Fibroblast of the conjunctiva (primary cell): ENCODE measurements at regions not wholly inside any gene's neighbourhood (a gene's known extent, or its start where the extent isn't known, plus 50 kb on each side); places are given as distances from the start of the nearest gene placed in this dataset.
"Not testable (repeated sequence)": the region's sequence is repeated elsewhere in the genome, so short reads cannot be mapped to it uniquely, and the experiment has no call there.

Experiments
- DNase-seq: peaks from one replicate; pipeline ENCODE4 v3.0.0-alpha.2; 2010; ENCODE audit warnings: low read depth

- DNase-seq, result not testable (repeated sequence)
These were observed 108.9 kb downstream of the SRGAP2 start for GRCh38 chr1:206312274-206312665.

- not testable (repeated sequence) for DNase-seq
These were observed 111.8 kb downstream of the SRGAP2 start for GRCh38 chr1:206314951-206315636.

- DNase-seq, result not testable (repeated sequence)
These were observed 113.6 kb downstream of the SRGAP2 start for GRCh38 chr1:206316901-206317300.

GRCh38 chr1:206317878-206318514 is 114.7 kb downstream of the SRGAP2 start:
- not testable (repeated sequence) for DNase-seq

- DNase-seq, result not testable (repeated sequence)
These were observed 116.9 kb downstream of the SRGAP2 start for GRCh38 chr1:206320227-206320626.

- not testable (repeated sequence) for DNase-seq
These were observed 123.0 kb downstream of the SRGAP2 start for GRCh38 chr1:206326159-206326939.

- DNase-seq, result not testable (repeated sequence)
These were observed 128.3 kb downstream of the SRGAP2 start for GRCh38 chr1:206331597-206331996.

- DNase-seq, result not testable (repeated sequence)
These were observed 130.0 kb downstream of the SRGAP2 start for GRCh38 chr1:206333316-206333715.

- DNase-seq, result not testable (repeated sequence)
These were observed 130.6 kb downstream of the SRGAP2 start for GRCh38 chr1:206333897-206334296.

GRCh38 chr1:206334481-206334880 is 131.1 kb downstream of the SRGAP2 start:
- DNase-seq, result not testable (repeated sequence)

- not testable (repeated sequence) for DNase-seq
These were observed 131.8 kb downstream of the SRGAP2 start for GRCh38 chr1:206335162-206335561.

GRCh38 chr1:206335875-206336846 is 132.8 kb downstream of the SRGAP2 start:
- not testable (repeated sequence) for DNase-seq

- DNase-seq, result not testable (repeated sequence)
These were observed 133.3 kb upstream of the IKBKE start for GRCh38 chr1:206337024-206337423.

GRCh38 chr1:206350493-206351275 is 119.6 kb upstream of the IKBKE start:
- DNase-seq, result not testable (repeated sequence)

GRCh38 chr1:206351276-206352052 is 118.8 kb upstream of the IKBKE start:
- not testable (repeated sequence) for DNase-seq

- DNase-seq, result not testable (repeated sequence)
These were observed 114.0 kb upstream of the IKBKE start for GRCh38 chr1:206356310-206356709.

- not testable (repeated sequence) for DNase-seq
These were observed 112.3 kb upstream of the IKBKE start for GRCh38 chr1:206357962-206358361.

GRCh38 chr1:206358771-206359170 is 111.5 kb upstream of the IKBKE start:
- not testable (repeated sequence) for DNase-seq

GRCh38 chr1:206359377-206359776 is 110.9 kb upstream of the IKBKE start:
- not testable (repeated sequence) for DNase-seq
